Karpas-422 (cell line): ENCODE measurements at regions not wholly inside any gene's neighbourhood (a gene's known extent, or its start where the extent isn't known, plus 50 kb on each side); places are given as distances from the start of the nearest gene placed in this dataset.
"Not testable (repeated sequence)": the region's sequence is repeated elsewhere in the genome, so short reads cannot be mapped to it uniquely, and the experiment has no call there.

Source experiments
- DNase-seq: peaks from one replicate; pipeline ENCODE4 v3.0.0-alpha.2; 2015
- H2AFZ ChIP-seq: fragments of 200-600 bp; sonication (generic); 2 replicates; pipeline ENCODE4 v1.6.1; 2014; ENCODE audit warnings: antibody characterized with exemption, low read length, mixed read lengths
- H3K27ac ChIP-seq: fragments of 200-600 bp; sonication (generic); 2 replicates; pipeline ENCODE4 v1.5.1; 2014; ENCODE audit warnings: mild to moderate bottlenecking, low read length, moderate library complexity
- H3K27me3 ChIP-seq: fragments of 200-600 bp; sonication (generic); 2 replicates; pipeline ENCODE4 v1.6.1; 2014; ENCODE audit warnings: low read length, mixed read lengths
- H3K36me3 ChIP-seq: fragments of 200-600 bp; sonication (generic); 2 replicates; pipeline ENCODE4 v1.6.1; 2014; ENCODE audit warnings: low read length, mixed read lengths; ENCODE audit not compliant: insufficient read depth
- H3K4me1 ChIP-seq: fragments of 200-600 bp; sonication (generic); 2 replicates; pipeline ENCODE4 v1.6.1; 2014; ENCODE audit warnings: mild to moderate bottlenecking, low read length, mixed read lengths
- H3K4me2 ChIP-seq: fragments of 200-600 bp; sonication (generic); 2 replicates; pipeline ENCODE4 v1.6.1; 2014; ENCODE audit warnings: low read length, low read depth, mild to moderate bottlenecking; ENCODE audit not compliant: poor library complexity, severe bottlenecking
- H3K4me3 ChIP-seq: fragments of 200-600 bp; sonication (generic); 2 replicates; pipeline ENCODE4 v1.5.1; 2014; ENCODE audit warnings: mild to moderate bottlenecking, antibody characterized with exemption, low read length, mixed read lengths
- H3K79me2 ChIP-seq: fragments of 200-600 bp; sonication (generic); 2 replicates; pipeline ENCODE4 v1.6.1; 2014; ENCODE audit warnings: mild to moderate bottlenecking, low read length, mixed read lengths
- H3K9ac ChIP-seq: fragments of 200-600 bp; sonication (generic); 2 replicates; pipeline ENCODE4 v1.6.0; 2014; ENCODE audit warnings: low read length
- H3K9me2 ChIP-seq: fragments of 200-600 bp; sonication (generic), shearing (Covaris generic); replicated peaks from 2 replicates; pipeline ENCODE4 v1.6.0; 2014; ENCODE audit warnings: mild to moderate bottlenecking, low read length, moderate library complexity; ENCODE audit not compliant: insufficient read depth
- H3K9me3 ChIP-seq: fragments of 300-700, 200-600 bp; sonication (generic); 2 replicates; pipeline ENCODE4 v1.6.1; 2014; ENCODE audit warnings: low read length, mixed read lengths
- H4K20me1 ChIP-seq: fragments of 200-600 bp; sonication (generic); 2 replicates; pipeline ENCODE4 v1.6.1; 2014; ENCODE audit warnings: mild to moderate bottlenecking, antibody characterized with exemption, low read length, low read depth; ENCODE audit not compliant: insufficient read depth

GRCh38 chr10:34058845-34059614 lies 724.6 kb upstream of the NRP1 start:
- Histone ChIP-seq H3K4me3 (no peak overlapping the region), H3K27ac (no peak overlapping the region), H2AFZ (no peak overlapping the region), H3K9ac (no peak overlapping the region), H3K4me2 (no peak overlapping the region), H3K27me3 (no peaks in the 10 kb centered on the region), H3K9me3 (peaks cover 3% of the 10 kb centered on the region; the same call in 1 of the 2 replicates), H3K79me2 (no peaks in the 10 kb centered on the region), H3K9me2 (no peaks in the 10 kb centered on the region), H4K20me1 (no peaks in the 10 kb centered on the region), H3K4me1 (no peaks in the 10 kb centered on the region), H3K36me3 (no peaks in the 10 kb centered on the region)
- no peak for DNase-seq

GRCh38 chr10:34055410-34055985 lies 721.0 kb upstream of the NRP1 start:
- not testable (repeated sequence) for H4K20me1 ChIP-seq, H3K4me2 ChIP-seq, H3K36me3 ChIP-seq, H3K27me3 ChIP-seq, H3K79me2 ChIP-seq, H3K9ac ChIP-seq, H3K4me1 ChIP-seq, H3K27ac ChIP-seq, H3K9me3 ChIP-seq, DNase-seq, H3K9me2 ChIP-seq, H2AFZ ChIP-seq, H3K4me3 ChIP-seq

DNA sequence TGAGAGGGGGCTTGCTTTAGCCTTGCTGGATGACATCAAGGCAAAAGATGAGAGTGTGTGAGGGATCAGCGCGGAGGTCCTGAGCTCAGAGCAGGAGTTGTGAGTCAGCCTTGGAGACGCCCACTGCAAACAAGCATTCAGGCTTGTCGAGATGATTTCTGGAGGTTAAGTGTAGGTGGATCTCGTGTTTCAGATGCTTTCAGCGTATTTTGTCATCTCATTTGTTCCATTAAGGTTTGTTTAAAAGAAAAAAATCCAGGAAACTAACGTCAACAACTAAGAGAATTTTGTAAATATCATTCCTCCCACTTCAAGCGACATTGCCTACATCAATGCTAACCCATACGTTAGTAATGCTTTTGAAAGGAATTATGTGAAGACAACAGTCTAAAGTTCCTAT lies 715.4 kb upstream of the NRP1 start:
- Histone ChIP-seq H3K4me1 (no peaks in the 10 kb centered on the region), H3K4me3 (no peak overlapping the region), H3K9ac (no peak overlapping the region), H3K27ac (no peak overlapping the region), H3K9me2 (no peaks in the 10 kb centered on the region; the same call in 1 of the 2 replicates), H3K27me3 (no peaks in the 10 kb centered on the region), H2AFZ (no peak overlapping the region), H4K20me1 (no peaks in the 10 kb centered on the region), H3K36me3 (no peaks in the 10 kb centered on the region), H3K79me2 (no peaks in the 10 kb centered on the region), H3K9me3 (peaks cover 7% of the 10 kb centered on the region; the same call in 1 of the 2 replicates), H3K4me2 (no peak overlapping the region)
- no peak for DNase-seq

GRCh38 chr10:34049469-34049868 lies 715.0 kb upstream of the NRP1 start:
- no peaks in the 10 kb centered on the region for H4K20me1 ChIP-seq
- H3K9me2 ChIP-seq, result no peaks in the 10 kb centered on the region; the same call in 1 of the 2 replicates
- H3K4me3 ChIP-seq, result no peak overlapping the region
- no peak overlapping the region for H3K4me2 ChIP-seq
- no peaks in the 10 kb centered on the region for H3K36me3 ChIP-seq
- no peaks in the 10 kb centered on the region for H3K27me3 ChIP-seq
- no peaks in the 10 kb centered on the region for H3K4me1 ChIP-seq
- no peak overlapping the region for H2AFZ ChIP-seq
- no peak overlapping the region for H3K27ac ChIP-seq
- no peak overlapping the region for H3K9ac ChIP-seq
- H3K79me2 ChIP-seq, result no peaks in the 10 kb centered on the region
- DNase-seq, result no peak
- H3K9me3 ChIP-seq, result peaks cover 4% of the 10 kb centered on the region; the same call in 1 of the 2 replicates

- no peaks in the 10 kb centered on the region for H3K27me3 ChIP-seq
- H3K27ac ChIP-seq, result no peak overlapping the region
- H3K36me3 ChIP-seq, result no peaks in the 10 kb centered on the region
- H3K9me3 ChIP-seq, result peaks cover 4% of the 10 kb centered on the region
- H3K9ac ChIP-seq, result no peak overlapping the region
- no peak overlapping the region for H3K4me2 ChIP-seq
- no peak for DNase-seq
- H4K20me1 ChIP-seq, result no peaks in the 10 kb centered on the region
- no peaks in the 10 kb centered on the region for H3K4me1 ChIP-seq
- no peak overlapping the region for H2AFZ ChIP-seq
- no peaks in the 10 kb centered on the region for H3K9me2 ChIP-seq
- H3K79me2 ChIP-seq, result no peaks in the 10 kb centered on the region
- no peak overlapping the region for H3K4me3 ChIP-seq
Measured at GRCh38 chr10:34047389-34047788, 712.9 kb upstream of the NRP1 start.

DNA sequence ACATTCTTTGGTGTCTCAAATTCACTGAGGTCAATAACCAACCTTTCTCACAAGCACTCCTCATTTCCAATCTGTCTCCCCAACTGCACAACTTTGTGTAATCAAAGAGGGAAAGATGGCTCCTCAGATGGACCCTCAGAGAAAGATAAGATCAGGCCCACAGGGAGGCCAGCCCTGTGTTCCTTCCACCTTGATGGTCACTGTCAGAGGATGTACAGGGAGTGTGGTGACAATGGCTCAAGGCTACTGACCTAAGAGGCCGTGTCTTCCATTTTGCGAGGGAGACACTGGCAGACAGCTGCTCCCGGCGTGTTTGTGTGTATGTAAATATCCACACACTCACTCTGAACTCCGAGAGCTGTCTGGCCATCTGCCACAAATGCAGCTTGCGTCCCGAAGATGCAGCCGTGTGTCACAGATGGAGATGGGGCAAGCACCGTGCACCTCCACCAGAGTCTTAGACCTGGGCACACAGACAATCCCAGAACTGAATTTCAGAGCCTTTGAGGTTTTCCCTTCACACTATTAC lies 712.1 kb upstream of the NRP1 start:
- Histone ChIP-seq H3K27ac (no peak overlapping the region), H3K79me2 (no peaks in the 10 kb centered on the region), H3K9ac (no peak overlapping the region), H3K9me3 (peaks cover 1% of the 10 kb centered on the region), H3K36me3 (no peaks in the 10 kb centered on the region), H3K4me1 (no peaks in the 10 kb centered on the region), H3K4me2 (no peak overlapping the region), H2AFZ (no peak overlapping the region), H4K20me1 (no peaks in the 10 kb centered on the region), H3K9me2 (no peaks in the 10 kb centered on the region), H3K4me3 (no peak overlapping the region), H3K27me3 (no peaks in the 10 kb centered on the region)
- DNase-seq, result no peak

DNA sequence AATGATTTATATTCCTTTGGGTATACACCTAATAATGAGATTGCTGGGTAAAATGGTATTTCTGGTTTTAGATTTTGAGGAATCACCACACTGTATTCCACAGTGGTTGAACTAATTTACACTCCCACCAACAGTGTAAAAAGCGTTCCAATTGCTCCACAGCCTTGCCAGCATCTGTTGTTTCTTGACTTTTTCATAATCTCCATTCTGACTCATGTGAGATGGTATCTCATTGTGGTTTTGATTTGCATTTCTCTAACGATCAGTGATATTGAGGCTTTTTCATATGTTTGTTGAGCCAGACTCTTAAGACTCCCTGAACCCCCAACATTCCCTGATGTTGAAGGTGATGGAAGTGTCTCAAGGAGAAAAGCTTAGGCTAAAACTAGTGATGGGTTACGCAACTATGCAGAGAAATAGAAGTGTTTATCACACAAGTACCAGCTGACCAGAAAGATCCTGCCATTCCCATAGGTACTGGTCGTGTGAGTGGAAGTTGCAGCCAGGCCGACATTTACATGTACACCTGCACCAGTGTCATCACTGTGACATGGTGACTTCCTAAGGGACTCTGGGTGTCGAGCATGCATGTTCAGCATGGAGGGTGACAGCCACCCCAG lies 711.2 kb upstream of the NRP1 start:
- H3K4me3 ChIP-seq, result no peak overlapping the region
- H4K20me1 ChIP-seq, result no peaks in the 10 kb centered on the region
- DNase-seq, result no peak
- no peaks in the 10 kb centered on the region; the same call in none of the 2 replicates for H3K9me3 ChIP-seq
- H3K4me2 ChIP-seq, result no peak overlapping the region
- H3K27ac ChIP-seq, result no peak overlapping the region
- H3K79me2 ChIP-seq, result no peaks in the 10 kb centered on the region
- H3K4me1 ChIP-seq, result no peaks in the 10 kb centered on the region
- no peak overlapping the region for H3K9ac ChIP-seq
- no peaks in the 10 kb centered on the region for H3K27me3 ChIP-seq
- H3K9me2 ChIP-seq, result no peaks in the 10 kb centered on the region
- H2AFZ ChIP-seq, result no peak overlapping the region
- H3K36me3 ChIP-seq, result no peaks in the 10 kb centered on the region

- DNase-seq, result no peak
- no peaks in the 10 kb centered on the region for H3K9me2 ChIP-seq
- H3K9ac ChIP-seq, result no peak overlapping the region
- peaks cover 3% of the 10 kb centered on the region; the same call in 1 of the 2 replicates for H3K9me3 ChIP-seq
- H3K79me2 ChIP-seq, result no peaks in the 10 kb centered on the region
- H3K36me3 ChIP-seq, result no peaks in the 10 kb centered on the region
- no peak overlapping the region for H2AFZ ChIP-seq
- no peak overlapping the region for H3K4me3 ChIP-seq
- no peak overlapping the region for H3K4me2 ChIP-seq
- H4K20me1 ChIP-seq, result no peaks in the 10 kb centered on the region
- no peaks in the 10 kb centered on the region for H3K4me1 ChIP-seq
- H3K27ac ChIP-seq, result no peak overlapping the region
- no peaks in the 10 kb centered on the region for H3K27me3 ChIP-seq
Measured at GRCh38 chr10:34041871-34042270, 707.4 kb upstream of the NRP1 start.
